PC-3 (cell line): ENCODE measurements at regions not wholly inside any gene's neighbourhood (a gene's known extent, or its start where the extent isn't known, plus 50 kb on each side); places are given as distances from the start of the nearest gene placed in this dataset.
"Not testable (repeated sequence)": the region's sequence is repeated elsewhere in the genome, so short reads cannot be mapped to it uniquely, and the experiment has no call there.

ENCODE experiments used
- ATAC-seq: fragments of 200-7000 bp; cut with Tn5 transposase; 2 replicates; pipeline ENCODE4 v1.9.1; 2020; ENCODE audit warnings: mild to moderate bottlenecking, moderate library complexity
- BruUV-seq: library from RNA; stranded (reverse); fragments of 400-500 nt; replicated peaks from 2 replicates; lab custom pipeline; 2021; lab: Mats Ljungman, UMichigan
- CTCF ChIA-PET: fragments of 300-600 bp; sonication (Branson Sonifier 250); formaldehyde crosslinking; loops from one replicate; lab custom pipeline; 2022; ENCODE audit warnings: antibody characterized with exemption; lab: Charles Lee
- POLR2A ChIA-PET: fragments of 300-600 bp; sonication (Branson Sonifier 250); formaldehyde crosslinking; loops from one replicate; lab custom pipeline; 2022; ENCODE audit warnings: antibody characterized with exemption; ENCODE audit not compliant: unreplicated experiment; lab: Charles Lee
- DNase-seq: peaks from one replicate; pipeline ENCODE4 v3.0.0-alpha.2; 2015
- H2AFZ ChIP-seq: fragments of 300-600 bp; sonication (generic); 2 replicates; pipeline ENCODE4 v1.6.0; 2016; ENCODE audit warnings: antibody characterized with exemption, low read length
- H3F3A ChIP-seq: fragments of 300-600 bp; sonication (generic); one replicate; pipeline ENCODE4 v1.6.0; 2017; ENCODE audit warnings: antibody characterized with exemption, low read length, control low read depth, mild to moderate bottlenecking; ENCODE audit not compliant: unreplicated experiment
- H3K27ac ChIP-seq: fragments of 300-600 bp; sonication (generic); 2 replicates; pipeline ENCODE4 v1.5.1; 2016; ENCODE audit warnings: mild to moderate bottlenecking, low read length
- H3K27me3 ChIP-seq: fragments of 300-600 bp; sonication (generic); 2 replicates; pipeline ENCODE4 v1.6.1; 2016; ENCODE audit warnings: low read length, mixed read lengths
- H3K36me3 ChIP-seq: fragments of 300-600 bp; sonication (generic); 2 replicates; pipeline ENCODE4 v1.6.1; 2016; ENCODE audit warnings: low read depth, mixed run types, low read length, mixed read lengths
- H3K4me1 ChIP-seq: fragments of 300-600 bp; sonication (generic); 2 replicates; pipeline ENCODE4 v1.5.1; 2016; ENCODE audit warnings: low read length; ENCODE audit not compliant: insufficient read depth
- H3K4me2 ChIP-seq: fragments of 300-600 bp; sonication (generic); 2 replicates; pipeline ENCODE4 v1.6.0; 2016; ENCODE audit warnings: low read length
- H3K4me3 ChIP-seq: fragments of 300-600 bp; sonication (generic); 2 replicates; pipeline ENCODE4 v1.5.1; 2016; ENCODE audit warnings: mild to moderate bottlenecking, low read length, mixed read lengths
- H3K79me2 ChIP-seq: fragments of 300-600 bp; sonication (generic); 2 replicates; pipeline ENCODE4 v1.6.1; 2017; ENCODE audit warnings: low read length, mixed read lengths
- H3K9ac ChIP-seq: fragments of 300-600 bp; sonication (generic); 2 replicates; pipeline ENCODE4 v1.6.0; 2016; ENCODE audit warnings: mild to moderate bottlenecking, low read length
- H3K9me2 ChIP-seq: fragments of 300-600 bp; sonication (generic); replicated peaks from 2 replicates; pipeline ENCODE4 v1.6.1; 2016; ENCODE audit warnings: mixed run types, low read length, mixed read lengths
- H3K9me3 ChIP-seq: fragments of 300-600 bp; sonication (generic); 2 replicates; pipeline ENCODE4 v1.6.1; 2016; ENCODE audit warnings: low read length, mixed read lengths
- H4K20me1 ChIP-seq: fragments of 300-600 bp; sonication (generic); 2 replicates; pipeline ENCODE4 v1.6.1; 2016; ENCODE audit warnings: low read length, mixed read lengths
- CTCF ChIP-seq: fragments of 300-600 bp; sonication (generic); conservative IDR thresholded peaks from 2 replicates; pipeline ENCODE4 v1.5.1; 2017; ENCODE audit warnings: antibody characterized with exemption, low read depth, mild to moderate bottlenecking, low read length
- EZH2 ChIP-seq: fragments of 300-600 bp; sonication (generic); IDR thresholded peaks from one replicate; pipeline ENCODE4 v1.6.1; 2017; ENCODE audit warnings: antibody characterized with exemption, mild to moderate bottlenecking, low read length; ENCODE audit not compliant: unreplicated experiment
- EZH2phosphoT487 ChIP-seq: fragments of 300-600 bp; sonication (generic); IDR thresholded peaks from 2 replicates; pipeline ENCODE4 v1.6.1; 2018; ENCODE audit warnings: mild to moderate bottlenecking, antibody characterized with exemption, low read length, borderline replicate concordance
- intact Hi-C: fragments of 100-400 bp; cut with micrococcal nuclease; formaldehyde crosslinking; loops from 2 replicates; pipeline ENCODE4 v1.9.0; 2023

GRCh38 chr3:35305406-35305805, 333.9 kb upstream of the ARPP21 start:
- DNase-seq, result no peak
- no peak overlapping the region for H3K4me2 ChIP-seq
- H3K27ac ChIP-seq, result no peak overlapping the region
- no peak overlapping the region for H3K4me3 ChIP-seq
- no peaks in the 10 kb centered on the region for H3K4me1 ChIP-seq
- intact Hi-C loops, result no loop called here
- TF ChIP-seq EZH2phosphoT487, result no peak
- TF ChIP-seq CTCF, result no peak
- no peak for TF ChIP-seq EZH2
- no peak overlapping the region for H3K9ac ChIP-seq
- no peaks in the 10 kb centered on the region for H3K27me3 ChIP-seq
- no peaks in the 10 kb centered on the region for H3F3A ChIP-seq
- H3K9me3 ChIP-seq, result peaks cover 24% of the 10 kb centered on the region
- H3K79me2 ChIP-seq, result no peaks in the 10 kb centered on the region
- no peaks in the 10 kb centered on the region for H4K20me1 ChIP-seq
- no peaks in the 10 kb centered on the region for H3K36me3 ChIP-seq
- no peak for ATAC-seq
- H2AFZ ChIP-seq, result no peak overlapping the region
- no TSS peak for BruUV-seq
- ChIA-PET POLR2A (interaction anchor here (0.9 kb wide), 1 partner anchor 767 kb away, joined by 6 read pairs; no protein-coding TSS in a partner anchor), CTCF (no interaction called here)
- H3K9me2 ChIP-seq, result no peaks in the 10 kb centered on the region

GRCh38 chr3:35307296-35307695, 332.0 kb upstream of the ARPP21 start:
- Histone ChIP-seq H3K9me2 (no peaks in the 10 kb centered on the region), H2AFZ (no peak overlapping the region), H3K9ac (no peak overlapping the region), H3K36me3 (no peaks in the 10 kb centered on the region), H3K79me2 (no peaks in the 10 kb centered on the region), H3K9me3 (peaks cover 24% of the 10 kb centered on the region), H3K4me2 (no peak overlapping the region), H3K4me3 (no peak overlapping the region), H3F3A (no peaks in the 10 kb centered on the region), H3K4me1 (no peaks in the 10 kb centered on the region), H3K27me3 (no peaks in the 10 kb centered on the region), H4K20me1 (no peaks in the 10 kb centered on the region), H3K27ac (no peak overlapping the region)
- DNase-seq (no peak), ATAC-seq (no peak)
- BruUV-seq, result no TSS peak
- intact Hi-C loops, result no loop called here
- CTCF ChIA-PET, result no interaction called here
- TF ChIP-seq EZH2, result no peak
- TF ChIP-seq CTCF, result no peak
- no peak for TF ChIP-seq EZH2phosphoT487
- POLR2A ChIA-PET, result no interaction called here

- H3K79me2 ChIP-seq, intact Hi-C loops, H4K20me1 ChIP-seq, H3K36me3 ChIP-seq, CTCF ChIA-PET, H3K4me2 ChIP-seq, POLR2A ChIA-PET, H3K4me1 ChIP-seq, H3K4me3 ChIP-seq, H3K27ac ChIP-seq, DNase-seq, BruUV-seq, H3F3A ChIP-seq, ATAC-seq, H3K9me2 ChIP-seq, H3K9ac ChIP-seq, H2AFZ ChIP-seq, H3K27me3 ChIP-seq: not testable (repeated sequence)
- H3K9me3 ChIP-seq, result peaks cover 11% of the 10 kb centered on the region
These were observed 322.5 kb upstream of the ARPP21 start for GRCh38 chr3:35316841-35317240.
